GM12873 (cell line): ENCODE measurements at regions not wholly inside any gene's neighbourhood (a gene's known extent, or its start where the extent isn't known, plus 50 kb on each side); places are given as distances from the start of the nearest gene placed in this dataset.

Experiments used
- TF ChIP-seq, protein P1 (sequence below): IDR thresholded peaks from 2 replicates; pipeline ENCODE4 v1.5.1; 2012; ENCODE audit warnings: low read depth, mild to moderate bottlenecking, moderate library complexity, low read length, control low read depth; ENCODE audit not compliant: insufficient read depth; ENCODE audit errors: missing control alignments

DNA sequence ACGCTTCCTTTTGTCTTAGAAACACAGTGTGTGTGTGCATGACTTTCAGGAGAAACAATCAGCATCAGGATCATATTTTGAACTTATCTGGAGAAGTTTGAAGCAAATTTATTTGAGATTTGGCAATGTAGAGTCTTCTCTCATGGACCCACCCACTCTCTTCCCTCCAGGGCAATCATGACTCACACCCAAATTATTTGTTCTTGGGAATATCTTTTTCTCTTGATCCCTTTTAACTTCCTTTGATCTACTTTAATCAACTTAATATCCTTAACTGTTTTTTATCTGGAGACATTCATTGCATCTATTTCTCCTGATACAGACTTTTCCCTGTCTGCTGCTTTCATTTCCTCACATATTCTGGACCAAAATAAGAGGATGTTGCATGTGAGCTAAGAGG is 1174.3 kb downstream of the GATA3 start:
- TF ChIP-seq, protein P1, sequence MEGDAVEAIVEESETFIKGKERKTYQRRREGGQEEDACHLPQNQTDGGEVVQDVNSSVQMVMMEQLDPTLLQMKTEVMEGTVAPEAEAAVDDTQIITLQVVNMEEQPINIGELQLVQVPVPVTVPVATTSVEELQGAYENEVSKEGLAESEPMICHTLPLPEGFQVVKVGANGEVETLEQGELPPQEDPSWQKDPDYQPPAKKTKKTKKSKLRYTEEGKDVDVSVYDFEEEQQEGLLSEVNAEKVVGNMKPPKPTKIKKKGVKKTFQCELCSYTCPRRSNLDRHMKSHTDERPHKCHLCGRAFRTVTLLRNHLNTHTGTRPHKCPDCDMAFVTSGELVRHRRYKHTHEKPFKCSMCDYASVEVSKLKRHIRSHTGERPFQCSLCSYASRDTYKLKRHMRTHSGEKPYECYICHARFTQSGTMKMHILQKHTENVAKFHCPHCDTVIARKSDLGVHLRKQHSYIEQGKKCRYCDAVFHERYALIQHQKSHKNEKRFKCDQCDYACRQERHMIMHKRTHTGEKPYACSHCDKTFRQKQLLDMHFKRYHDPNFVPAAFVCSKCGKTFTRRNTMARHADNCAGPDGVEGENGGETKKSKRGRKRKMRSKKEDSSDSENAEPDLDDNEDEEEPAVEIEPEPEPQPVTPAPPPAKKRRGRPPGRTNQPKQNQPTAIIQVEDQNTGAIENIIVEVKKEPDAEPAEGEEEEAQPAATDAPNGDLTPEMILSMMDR = no peak

DNA sequence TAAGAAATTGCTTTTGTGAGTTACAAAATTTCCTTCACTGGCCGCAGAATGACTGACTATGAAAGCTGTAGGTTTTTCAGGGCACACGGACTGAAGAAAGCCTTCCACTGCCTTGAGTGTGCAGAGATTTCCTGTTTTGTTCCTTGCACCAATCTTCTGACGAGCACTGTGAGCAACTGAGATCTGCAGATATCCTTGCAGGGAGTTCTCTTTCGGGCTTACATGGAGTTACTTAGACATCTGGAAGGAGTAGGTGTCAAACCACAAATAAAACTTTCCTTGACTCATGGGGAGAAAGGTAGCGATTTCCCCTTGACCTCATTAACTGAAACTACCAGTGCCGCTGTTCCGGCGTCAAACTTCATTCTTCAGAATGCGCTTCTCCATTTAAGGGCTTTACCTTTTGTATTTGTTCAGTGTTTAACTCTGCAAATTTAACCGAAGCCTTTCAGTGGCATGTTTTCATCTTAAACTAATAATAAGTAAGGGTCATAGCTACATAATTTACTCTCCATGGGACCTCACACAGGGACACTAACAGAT is 1175.3 kb downstream of the GATA3 start:
- TF ChIP-seq, protein P1 = no peak

DNA sequence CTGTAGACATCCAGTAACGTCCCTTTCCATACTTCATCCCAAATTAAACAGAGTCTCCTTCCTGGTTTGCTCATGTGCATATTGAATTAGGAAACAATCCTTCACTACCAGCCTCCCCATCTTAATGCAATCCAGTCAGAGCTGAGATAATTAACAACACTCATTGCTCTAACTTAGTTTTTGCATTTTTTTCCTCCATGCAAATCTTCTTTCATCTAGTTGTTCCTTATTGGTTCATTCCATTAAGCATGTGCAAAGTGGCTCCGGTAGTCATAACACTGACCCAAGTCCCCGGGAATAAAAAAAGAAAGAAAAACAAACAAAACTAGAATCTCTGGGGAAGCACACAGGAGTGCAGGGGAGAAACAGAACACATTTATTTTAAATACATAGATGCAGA is 1176.1 kb downstream of the GATA3 start:
- TF ChIP-seq, protein P1 = no peak

DNA sequence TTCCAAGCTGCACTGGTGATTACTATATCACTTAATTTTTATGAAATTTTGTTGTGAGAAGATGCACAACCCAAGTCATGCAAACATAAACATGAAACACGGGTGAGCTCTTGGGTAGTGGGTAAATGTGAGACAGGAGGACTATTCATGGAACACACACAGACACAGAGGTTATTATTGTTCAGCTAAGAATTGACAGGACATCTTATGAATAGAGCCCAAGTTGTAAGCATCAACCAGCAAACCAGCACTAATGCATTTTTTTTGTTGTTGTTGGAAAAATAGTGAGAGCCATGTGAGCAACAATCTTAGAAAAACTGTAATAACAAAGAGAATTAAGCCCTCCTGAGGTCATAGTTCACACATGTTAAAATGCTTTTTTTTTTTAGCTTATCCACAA is 1179.7 kb downstream of the GATA3 start:
- TF ChIP-seq, protein P1 = no peak

DNA sequence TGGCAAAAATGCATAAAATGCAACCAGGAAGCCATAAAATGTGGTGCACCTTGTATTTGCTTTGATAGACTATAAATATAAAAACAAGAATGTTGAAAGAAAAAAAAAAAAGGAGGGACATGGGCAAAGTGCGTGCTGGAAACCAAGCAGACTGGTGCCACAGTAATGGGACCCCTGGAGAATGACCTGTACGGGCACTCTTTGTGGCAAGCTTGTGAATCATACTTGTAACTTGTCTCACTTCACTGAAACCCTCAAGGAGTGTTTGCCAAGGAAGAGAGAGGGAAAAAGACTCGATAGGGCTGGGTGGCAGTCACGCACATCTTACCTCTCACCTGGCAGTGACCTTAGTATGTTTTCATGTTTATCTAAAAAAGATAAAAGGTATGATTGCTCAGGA is 1183.6 kb downstream of the GATA3 start:
- TF ChIP-seq, protein P1 = no peak

DNA sequence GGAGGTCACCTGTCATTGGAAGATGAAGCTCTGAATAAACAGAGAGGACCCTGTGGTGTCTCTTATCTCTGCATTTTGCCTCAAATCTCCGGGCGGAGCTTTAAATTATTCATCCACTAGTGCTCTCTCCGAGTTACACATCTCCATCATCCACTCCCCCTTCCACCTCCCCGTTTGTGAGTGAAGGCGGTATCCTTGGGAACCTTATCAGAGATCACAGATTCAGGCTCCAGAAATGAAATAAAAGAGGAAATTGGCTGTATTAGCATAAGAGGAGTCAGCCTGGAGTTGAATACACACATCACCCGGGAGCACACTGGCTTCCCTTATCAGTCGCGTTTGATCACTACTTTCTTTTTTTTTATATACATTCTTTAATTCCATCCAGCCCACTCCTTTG is 1184.8 kb downstream of the GATA3 start:
- TF ChIP-seq, protein P1 = no peak

DNA sequence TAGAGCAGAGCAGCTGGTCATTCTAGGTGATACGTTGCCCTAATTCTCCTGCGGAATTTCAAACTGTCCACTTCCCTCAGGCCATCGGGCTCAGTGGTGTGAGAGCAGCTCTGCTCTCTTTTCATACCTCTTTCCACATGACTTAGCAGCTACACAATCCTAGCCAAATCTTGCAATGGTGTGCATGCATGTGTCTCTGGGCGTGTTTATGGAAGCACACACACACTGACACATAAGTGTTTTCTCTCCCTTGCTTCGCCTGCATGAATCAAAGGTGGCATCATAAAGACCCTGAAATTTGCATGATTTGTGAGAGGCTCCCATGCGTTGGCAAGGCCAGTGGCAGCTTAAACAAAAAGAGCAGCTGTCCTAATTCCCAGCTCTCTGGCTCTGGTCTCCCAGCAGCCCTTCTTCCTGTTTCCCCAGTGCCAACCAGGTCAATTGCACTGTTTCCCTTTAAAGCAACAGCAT is 1189.5 kb downstream of the GATA3 start:
- TF ChIP-seq, protein P1 = no peak
